Thyroid gland (tissue), 4 donors: ENCODE measurements at regions not wholly inside any gene's neighbourhood (a gene's known extent, or its start where the extent isn't known, plus 50 kb on each side); places are given as distances from the start of the nearest gene placed in this dataset.

ENCODE experiments used
- CTCF ChIP-seq, 6 experiments: fragments of 200-600 bp in 3 of 6; fragments of 450-650 bp in 3 of 6; sonication (generic) in 3 of 6; IDR thresholded peaks; one replicate each; pipeline ENCODE4 v1.5.1; 2016 to 2019; ENCODE audit warnings: antibody characterized with exemption in 6 of 6, mild to moderate bottlenecking in 2 of 6, inconsistent platforms in 1 of 6, moderate library complexity in 1 of 6
- POLR2A ChIP-seq, 2 donors: fragments of 450-650 bp; IDR thresholded peaks; one replicate each; pipeline ENCODE4 v1.6.1; 2017; ENCODE audit warnings: antibody characterized with exemption in 2 of 2, mild to moderate bottlenecking in 2 of 2, moderate library complexity in 1 of 2

- no peak for TF ChIP-seq POLR2A (IDR thresholded peaks at IDR 0.05)
- no peak for TF ChIP-seq CTCF (IDR thresholded peaks at IDR 0.05)
These were observed 86.5 kb downstream of the ACKR3 start for GRCh38 chr2:236656166-236656565.
